Stimulated activated naive B cell treated with anti-CD40 and anti-IgM and Interleukin-4, amounts not matched to agents 10 μg/mL and 1 μg/mL and 100 μg/mL, for 72 hours (primary cell): ENCODE measurements at regions not wholly inside any gene's neighbourhood (a gene's known extent, or its start where the extent isn't known, plus 50 kb on each side); places are given as distances from the start of the nearest gene placed in this dataset.

Source experiments
- ATAC-seq, 2 donors: fragments of 150-1000 bp; cut with Tn5 transposase; replicated peaks; 2 replicates each; pipeline ENCODE4 v1.10.0; 2021; ENCODE audit warnings: moderate library complexity in 1 of 2
- DNase-seq: peaks from one replicate; pipeline ENCODE4 v3.0.0; 2021
- H3K27ac Mint-ChIP-seq: one replicate; pipeline ENCODE4 v1.8.0; 2022; ENCODE audit warnings: mild to moderate bottlenecking, mixed read lengths
- H3K27me3 Mint-ChIP-seq, 2 donors: one replicate each; pipeline ENCODE4 v1.8.0; 2022; ENCODE audit warnings: mixed read lengths in 2 of 2
- H3K36me3 Mint-ChIP-seq, 2 donors: one replicate each; pipeline ENCODE4 v1.8.0; 2022; ENCODE audit warnings: mixed read lengths in 2 of 2, mild to moderate bottlenecking in 1 of 2
- H3K4me1 Mint-ChIP-seq, 2 donors: one replicate each; pipeline ENCODE4 v1.8.0; 2022; ENCODE audit warnings: mixed read lengths in 2 of 2, mild to moderate bottlenecking in 1 of 2
- H3K4me3 Mint-ChIP-seq, 2 donors: one replicate each; pipeline ENCODE4 v1.8.0; 2022; ENCODE audit warnings: mild to moderate bottlenecking in 2 of 2, mixed read lengths in 2 of 2, moderate library complexity in 1 of 2
- H3K9me3 Mint-ChIP-seq, 2 donors: one replicate each; pipeline ENCODE4 v1.8.0; 2022; ENCODE audit warnings: mixed read lengths in 2 of 2, mild to moderate bottlenecking in 1 of 2

- H3K9me3 Mint-ChIP-seq, result no peaks in the 10 kb centered on the region
- DNase-seq, result no peak
- H3K36me3 Mint-ChIP-seq, result no peaks in the 10 kb centered on the region
- no peak for ATAC-seq
- H3K27ac Mint-ChIP-seq, result no peak overlapping the region
- H3K4me1 Mint-ChIP-seq, result no peaks in the 10 kb centered on the region
- peaks cover 23 to 40% of the 10 kb centered on the region in 2 donors for H3K27me3 Mint-ChIP-seq
- H3K4me3 Mint-ChIP-seq, result no peak overlapping the region
Measured at GRCh38 chr14:101333335-101334280, 227.7 kb upstream of the DIO3 start.

- no peak overlapping the region for H3K4me3 Mint-ChIP-seq
- DNase-seq, result no peak
- H3K36me3 Mint-ChIP-seq, result no peaks in the 10 kb centered on the region
- peaks cover 23 to 40% of the 10 kb centered on the region in 2 donors for H3K27me3 Mint-ChIP-seq
- H3K4me1 Mint-ChIP-seq, result no peaks in the 10 kb centered on the region
- H3K27ac Mint-ChIP-seq, result no peak overlapping the region
- ATAC-seq, result no peak
- H3K9me3 Mint-ChIP-seq, result no peaks in the 10 kb centered on the region
Measured at GRCh38 chr14:101334656-101335055, 226.6 kb upstream of the DIO3 start.

- ATAC-seq (no peak), DNase-seq (no peak)
- Mint-ChIP-seq H3K27me3 (peaks cover 23 to 40% of the 10 kb centered on the region in 2 donors), H3K4me1 (no peaks in the 10 kb centered on the region), H3K36me3 (no peaks in the 10 kb centered on the region), H3K27ac (no peak overlapping the region), H3K9me3 (no peaks in the 10 kb centered on the region), H3K4me3 (no peak overlapping the region)
Measured at GRCh38 chr14:101335061-101335661, 226.1 kb upstream of the DIO3 start.

GRCh38 chr14:101336183-101336582, 225.1 kb upstream of the DIO3 start:
- Mint-ChIP-seq H3K9me3 (no peaks in the 10 kb centered on the region), H3K27ac (no peak overlapping the region), H3K27me3 (peaks cover 25 to 45% of the 10 kb centered on the region in 2 donors), H3K4me3 (no peak overlapping the region), H3K36me3 (no peaks in the 10 kb centered on the region), H3K4me1 (no peaks in the 10 kb centered on the region)
- DNase-seq (no peak), ATAC-seq (no peak)

GRCh38 chr14:101337053-101337452, 224.2 kb upstream of the DIO3 start:
- ATAC-seq (no peak), DNase-seq (no peak)
- Mint-ChIP-seq H3K27ac (no peak overlapping the region), H3K36me3 (no peaks in the 10 kb centered on the region), H3K4me1 (no peaks in the 10 kb centered on the region), H3K9me3 (peaks cover 0 to 4% of the 10 kb centered on the region in 2 donors), H3K4me3 (no peak overlapping the region), H3K27me3 (peaks cover 32 to 38% of the 10 kb centered on the region in 2 donors)

- peaks cover 21 to 38% of the 10 kb centered on the region in 2 donors for H3K27me3 Mint-ChIP-seq
- H3K4me1 Mint-ChIP-seq, result no peaks in the 10 kb centered on the region
- H3K9me3 Mint-ChIP-seq, result peaks cover 3 to 4% of the 10 kb centered on the region in 2 donors
- ATAC-seq (no peak), DNase-seq (no peak)
- H3K4me3 Mint-ChIP-seq, result no peak overlapping the region
- H3K36me3 Mint-ChIP-seq, result no peaks in the 10 kb centered on the region
- H3K27ac Mint-ChIP-seq, result no peak overlapping the region
Measured at GRCh38 chr14:101340556-101340955, 220.7 kb upstream of the DIO3 start.

GRCh38 chr14:101347893-101348777, 213.2 kb upstream of the DIO3 start:
- ATAC-seq (no peak), DNase-seq (no peak)
- peaks cover 3 to 7% of the 10 kb centered on the region in 2 donors for H3K36me3 Mint-ChIP-seq
- H3K4me3 Mint-ChIP-seq, result no peak overlapping the region
- no peaks in the 10 kb centered on the region for H3K4me1 Mint-ChIP-seq
- H3K9me3 Mint-ChIP-seq, result peaks cover 3 to 7% of the 10 kb centered on the region in 2 donors
- peaks cover 0 to 4% of the 10 kb centered on the region in 2 donors for H3K27me3 Mint-ChIP-seq
- H3K27ac Mint-ChIP-seq, result no peak overlapping the region

- no peaks in the 10 kb centered on the region for H3K4me1 Mint-ChIP-seq
- H3K4me3 Mint-ChIP-seq, result no peak overlapping the region
- no peak for DNase-seq
- H3K36me3 Mint-ChIP-seq, result peaks cover 3 to 8% of the 10 kb centered on the region in 2 donors
- no peaks in the 10 kb centered on the region for H3K27me3 Mint-ChIP-seq
- no peak for ATAC-seq
- H3K9me3 Mint-ChIP-seq, result peaks cover 7 to 10% of the 10 kb centered on the region in 2 donors
- no peak overlapping the region for H3K27ac Mint-ChIP-seq
Measured at GRCh38 chr14:101349108-101349507, 212.2 kb upstream of the DIO3 start.

- Mint-ChIP-seq H3K36me3 (peaks cover 4 to 11% of the 10 kb centered on the region in 2 donors), H3K4me3 (no peak overlapping the region), H3K4me1 (no peaks in the 10 kb centered on the region), H3K27me3 (no peaks in the 10 kb centered on the region), H3K27ac (no peak overlapping the region), H3K9me3 (peaks cover 10 to 16% of the 10 kb centered on the region in 2 donors)
- ATAC-seq (no peak), DNase-seq (no peak)
Measured at GRCh38 chr14:101350021-101350420, 211.3 kb upstream of the DIO3 start.

- Mint-ChIP-seq H3K27ac (no peak overlapping the region), H3K4me1 (no peaks in the 10 kb centered on the region), H3K36me3 (peaks cover 4 to 11% of the 10 kb centered on the region in 2 donors), H3K9me3 (peaks cover 10 to 18% of the 10 kb centered on the region in 2 donors), H3K27me3 (no peaks in the 10 kb centered on the region), H3K4me3 (no peak overlapping the region)
- DNase-seq (no peak), ATAC-seq (no peak)
Measured at GRCh38 chr14:101350691-101351090, 210.6 kb upstream of the DIO3 start.

GRCh38 chr14:101351146-101351545, 210.1 kb upstream of the DIO3 start:
- Mint-ChIP-seq H3K27ac (no peak overlapping the region), H3K4me3 (no peak overlapping the region), H3K27me3 (no peaks in the 10 kb centered on the region), H3K9me3 (peaks cover 10 to 19% of the 10 kb centered on the region in 2 donors), H3K36me3 (peaks cover 4 to 12% of the 10 kb centered on the region in 2 donors), H3K4me1 (no peaks in the 10 kb centered on the region)
- ATAC-seq, result no peak
- no peak for DNase-seq

- Mint-ChIP-seq H3K27me3 (no peaks in the 10 kb centered on the region), H3K36me3 (peaks cover 9 to 18% of the 10 kb centered on the region in 2 donors), H3K27ac (no peak overlapping the region), H3K9me3 (peaks cover 13 to 25% of the 10 kb centered on the region in 2 donors), H3K4me1 (no peaks in the 10 kb centered on the region), H3K4me3 (no peak overlapping the region)
- ATAC-seq, result no peak
- no peak for DNase-seq
Measured at GRCh38 chr14:101351769-101352168, 209.5 kb upstream of the DIO3 start.

- H3K27ac Mint-ChIP-seq, result no peak overlapping the region
- peaks cover 13 to 25% of the 10 kb centered on the region in 2 donors for H3K9me3 Mint-ChIP-seq
- no peaks in the 10 kb centered on the region for H3K4me1 Mint-ChIP-seq
- ATAC-seq (no peak), DNase-seq (no peak)
- no peaks in the 10 kb centered on the region for H3K27me3 Mint-ChIP-seq
- H3K4me3 Mint-ChIP-seq, result no peak overlapping the region
- peaks cover 9 to 18% of the 10 kb centered on the region in 2 donors for H3K36me3 Mint-ChIP-seq
Measured at GRCh38 chr14:101352567-101352966, 208.7 kb upstream of the DIO3 start.

- H3K4me1 Mint-ChIP-seq, result peaks cover 3% of the 10 kb centered on the region in 2 donors
- no peak overlapping the region for H3K27ac Mint-ChIP-seq
- peaks cover 9 to 26% of the 10 kb centered on the region in 2 donors for H3K9me3 Mint-ChIP-seq
- DNase-seq (no peak), ATAC-seq (no peak)
- H3K4me3 Mint-ChIP-seq, result no peak overlapping the region
- no peaks in the 10 kb centered on the region for H3K27me3 Mint-ChIP-seq
- H3K36me3 Mint-ChIP-seq, result peaks cover 9 to 14% of the 10 kb centered on the region in 2 donors
Measured at GRCh38 chr14:101353422-101353821, 207.9 kb upstream of the DIO3 start.
